DOHH2 (cell line): ENCODE measurements at regions not wholly inside any gene's neighbourhood (a gene's known extent, or its start where the extent isn't known, plus 50 kb on each side); places are given as distances from the start of the nearest gene placed in this dataset.

Experiments
- CTCF ChIP-seq: fragments of 200-600 bp; sonication (generic); IDR thresholded peaks from one replicate; pipeline ENCODE4 v1.5.1; 2014; ENCODE audit warnings: antibody characterized with exemption, mild to moderate bottlenecking, low read depth, low read length; ENCODE audit not compliant: poor library complexity, severe bottlenecking
- EZH2phosphoT487 ChIP-seq: fragments of 200-600 bp; sonication (generic); IDR thresholded peaks from 2 replicates; pipeline ENCODE4 v1.6.1; 2017; ENCODE audit warnings: borderline replicate concordance, mild to moderate bottlenecking, antibody characterized with exemption, low read length, moderate library complexity, mixed read lengths

GRCh38 chr22:45073064-45073463 is 63.3 kb upstream of the PHF21B start:
- TF ChIP-seq EZH2phosphoT487 (no peak), CTCF (no peak)
